SK-N-SH treated with all-trans-retinoic acid at 6 μM for 48 hours (cell line): ENCODE measurements at regions not wholly inside any gene's neighbourhood (a gene's known extent, or its start where the extent isn't known, plus 50 kb on each side); places are given as distances from the start of the nearest gene placed in this dataset.

Experiments used
- ATAC-seq: fragments of 200-7000 bp; cut with Tn5 transposase; 3 replicates; pipeline ENCODE4 v1.9.1; 2020; ENCODE audit warnings: mild to moderate bottlenecking, moderate library complexity
- ARNTL ChIP-seq: fragments of 450-650 bp; formaldehyde crosslinking; IDR thresholded peaks from 2 replicates; pipeline ENCODE4 v1.5.0; 2020; ENCODE audit warnings: low read depth, mild to moderate bottlenecking, moderate library complexity, borderline replicate concordance
- BACH2 ChIP-seq: fragments of 250-450 bp; sonication (Bioruptor Pico); IDR thresholded peaks from 2 replicates; pipeline ENCODE4 v1.9.0; 2021; ENCODE audit warnings: mild to moderate bottlenecking, borderline replicate concordance
- CSDC2 ChIP-seq: fragments of 250-450 bp; sonication (Bioruptor Pico); IDR thresholded peaks from 2 replicates; pipeline ENCODE4 v1.5.0; 2020; ENCODE audit warnings: mild to moderate bottlenecking, moderate library complexity
- ESRRG ChIP-seq: fragments of 250-450 bp; sonication (Bioruptor Pico); IDR thresholded peaks from 2 replicates; pipeline ENCODE4 v1.6.1; 2021; ENCODE audit warnings: mild to moderate bottlenecking
- ISL1 ChIP-seq: fragments of 250-450 bp; sonication (Bioruptor Pico); IDR thresholded peaks from 2 replicates; pipeline ENCODE4 v2.1.2; 2022; ENCODE audit warnings: mild to moderate bottlenecking, moderate library complexity
- OSR1 ChIP-seq: fragments of 250-450 bp; sonication (Bioruptor Pico); IDR thresholded peaks from 2 replicates; pipeline ENCODE4 v1.8.0; 2022; ENCODE audit warnings: moderate library complexity, mild to moderate bottlenecking, inconsistent platforms
- PATZ1 ChIP-seq: fragments of 250-450 bp; sonication (Bioruptor Pico); IDR thresholded peaks from 2 replicates; pipeline ENCODE4 v1.8.0; 2020; ENCODE audit warnings: mild to moderate bottlenecking, moderate library complexity, borderline replicate concordance
- POU6F1 ChIP-seq: fragments of 250-450 bp; sonication (Bioruptor Pico); IDR thresholded peaks from 2 replicates; pipeline ENCODE4 v1.8.0; 2021; ENCODE audit warnings: low read depth, mild to moderate bottlenecking, moderate library complexity, borderline replicate concordance
- RARB ChIP-seq: fragments of 250-450 bp; sonication (Bioruptor Pico); IDR thresholded peaks from 2 replicates; pipeline ENCODE4 v1.8.0; 2021; ENCODE audit warnings: mild to moderate bottlenecking, moderate library complexity
- SNAI2 ChIP-seq: fragments of 250-450 bp; sonication (Bioruptor Pico); IDR thresholded peaks from 2 replicates; pipeline ENCODE4 v1.5.0; 2020; ENCODE audit warnings: mild to moderate bottlenecking, moderate library complexity
- TCF4 ChIP-seq: fragments of 250-450 bp; sonication (Bioruptor Pico); IDR thresholded peaks from 2 replicates; pipeline ENCODE4 v1.8.0; 2021; ENCODE audit warnings: mild to moderate bottlenecking, moderate library complexity, borderline replicate concordance
- TOX ChIP-seq: fragments of 250-450 bp; sonication (Bioruptor Pico); IDR thresholded peaks from 2 replicates; pipeline ENCODE4 v1.8.0; 2021; ENCODE audit warnings: mild to moderate bottlenecking, moderate library complexity, borderline replicate concordance
- ZFP3 ChIP-seq: fragments of 250-450 bp; sonication (Bioruptor Pico); IDR thresholded peaks from 2 replicates; pipeline ENCODE4 v1.5.0; 2020; ENCODE audit warnings: mild to moderate bottlenecking, moderate library complexity
- ZNF565 ChIP-seq: fragments of 450-650 bp; formaldehyde crosslinking; conservative IDR thresholded peaks from 2 replicates; pipeline ENCODE4 v1.5.0; 2020; ENCODE audit warnings: low read depth, mild to moderate bottlenecking, moderate library complexity
- ZNF70 ChIP-seq: fragments of 450-650 bp; formaldehyde crosslinking; IDR thresholded peaks from 2 replicates; pipeline ENCODE4 v1.5.0; 2020; ENCODE audit warnings: mild to moderate bottlenecking, moderate library complexity
- ZNF8 ChIP-seq: fragments of 450-650 bp; formaldehyde crosslinking; IDR thresholded peaks from 2 replicates; pipeline ENCODE4 v1.5.0; 2020; ENCODE audit warnings: mild to moderate bottlenecking, moderate library complexity
- TF ChIP-seq, protein P1 (sequence below): fragments of 250-450 bp; sonication (Bioruptor Pico); IDR thresholded peaks from 2 replicates; pipeline ENCODE4 v1.5.0; 2020; ENCODE audit warnings: mild to moderate bottlenecking, moderate library complexity
- TF ChIP-seq, protein P2 (sequence below): fragments of 250-450 bp; sonication (Bioruptor Pico); IDR thresholded peaks from 2 replicates; pipeline ENCODE4 v1.5.1; 2021; ENCODE audit warnings: mild to moderate bottlenecking, moderate library complexity

- ATAC-seq: no peak
- TF ChIP-seq ZNF8 (CRISPR knock-in tag): no peak
- no peak for TF ChIP-seq SNAI2 (CRISPR knock-in tag)
- no peak for TF ChIP-seq ZNF565 (CRISPR knock-in tag)
- TF ChIP-seq PATZ1 (CRISPR knock-in tag): no peak
- TF ChIP-seq POU6F1 (CRISPR knock-in tag): no peak
- TF ChIP-seq RARB (CRISPR knock-in tag): no peak
- TF ChIP-seq ZFP3 (CRISPR knock-in tag): no peak
- TF ChIP-seq OSR1: no peak
- no peak for TF ChIP-seq ISL1 (CRISPR knock-in tag)
Observed at GRCh38 chr13:82275644-82276043, 1606.6 kb downstream of the SLITRK1 start.

DNA sequence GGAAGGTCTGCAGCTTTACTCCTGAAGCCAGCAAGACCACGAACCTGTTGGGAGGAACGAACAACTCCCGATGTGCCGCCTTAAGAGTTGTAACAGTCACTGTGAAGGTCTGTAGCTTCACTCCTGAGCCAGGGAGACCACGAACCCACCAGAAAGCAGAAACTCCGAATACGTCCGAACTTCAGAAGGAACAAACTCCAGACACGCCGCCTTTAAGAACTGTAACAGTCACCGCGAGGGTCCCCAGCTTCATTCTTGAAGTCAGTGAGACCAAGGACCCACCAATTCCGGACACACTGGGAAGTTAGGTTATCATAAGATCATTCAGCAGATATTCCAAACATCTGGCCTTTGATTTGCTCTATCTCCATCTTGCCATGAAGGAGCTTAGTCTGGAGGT lies 1623.0 kb downstream of the SLITRK1 start:
- no peak for TF ChIP-seq ZNF565 (CRISPR knock-in tag)
- TF ChIP-seq POU6F1 (CRISPR knock-in tag): no peak
- TF ChIP-seq, protein P1, sequence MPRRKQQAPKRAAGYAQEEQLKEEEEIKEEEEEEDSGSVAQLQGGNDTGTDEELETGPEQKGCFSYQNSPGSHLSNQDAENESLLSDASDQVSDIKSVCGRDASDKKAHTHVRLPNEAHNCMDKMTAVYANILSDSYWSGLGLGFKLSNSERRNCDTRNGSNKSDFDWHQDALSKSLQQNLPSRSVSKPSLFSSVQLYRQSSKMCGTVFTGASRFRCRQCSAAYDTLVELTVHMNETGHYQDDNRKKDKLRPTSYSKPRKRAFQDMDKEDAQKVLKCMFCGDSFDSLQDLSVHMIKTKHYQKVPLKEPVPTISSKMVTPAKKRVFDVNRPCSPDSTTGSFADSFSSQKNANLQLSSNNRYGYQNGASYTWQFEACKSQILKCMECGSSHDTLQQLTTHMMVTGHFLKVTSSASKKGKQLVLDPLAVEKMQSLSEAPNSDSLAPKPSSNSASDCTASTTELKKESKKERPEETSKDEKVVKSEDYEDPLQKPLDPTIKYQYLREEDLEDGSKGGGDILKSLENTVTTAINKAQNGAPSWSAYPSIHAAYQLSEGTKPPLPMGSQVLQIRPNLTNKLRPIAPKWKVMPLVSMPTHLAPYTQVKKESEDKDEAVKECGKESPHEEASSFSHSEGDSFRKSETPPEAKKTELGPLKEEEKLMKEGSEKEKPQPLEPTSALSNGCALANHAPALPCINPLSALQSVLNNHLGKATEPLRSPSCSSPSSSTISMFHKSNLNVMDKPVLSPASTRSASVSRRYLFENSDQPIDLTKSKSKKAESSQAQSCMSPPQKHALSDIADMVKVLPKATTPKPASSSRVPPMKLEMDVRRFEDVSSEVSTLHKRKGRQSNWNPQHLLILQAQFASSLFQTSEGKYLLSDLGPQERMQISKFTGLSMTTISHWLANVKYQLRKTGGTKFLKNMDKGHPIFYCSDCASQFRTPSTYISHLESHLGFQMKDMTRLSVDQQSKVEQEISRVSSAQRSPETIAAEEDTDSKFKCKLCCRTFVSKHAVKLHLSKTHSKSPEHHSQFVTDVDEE: no peak
- TF ChIP-seq TCF4 (CRISPR knock-in tag): no peak
- TF ChIP-seq ZNF8 (CRISPR knock-in tag): no peak
- TF ChIP-seq CSDC2 (CRISPR knock-in tag): no peak
- no peak for TF ChIP-seq SNAI2 (CRISPR knock-in tag)
- no peak for TF ChIP-seq ESRRG
- no peak for TF ChIP-seq ARNTL (CRISPR knock-in tag)
- TF ChIP-seq BACH2 (CRISPR knock-in tag): no peak
- TF ChIP-seq TOX (CRISPR knock-in tag): no peak
- no peak for ATAC-seq

DNA sequence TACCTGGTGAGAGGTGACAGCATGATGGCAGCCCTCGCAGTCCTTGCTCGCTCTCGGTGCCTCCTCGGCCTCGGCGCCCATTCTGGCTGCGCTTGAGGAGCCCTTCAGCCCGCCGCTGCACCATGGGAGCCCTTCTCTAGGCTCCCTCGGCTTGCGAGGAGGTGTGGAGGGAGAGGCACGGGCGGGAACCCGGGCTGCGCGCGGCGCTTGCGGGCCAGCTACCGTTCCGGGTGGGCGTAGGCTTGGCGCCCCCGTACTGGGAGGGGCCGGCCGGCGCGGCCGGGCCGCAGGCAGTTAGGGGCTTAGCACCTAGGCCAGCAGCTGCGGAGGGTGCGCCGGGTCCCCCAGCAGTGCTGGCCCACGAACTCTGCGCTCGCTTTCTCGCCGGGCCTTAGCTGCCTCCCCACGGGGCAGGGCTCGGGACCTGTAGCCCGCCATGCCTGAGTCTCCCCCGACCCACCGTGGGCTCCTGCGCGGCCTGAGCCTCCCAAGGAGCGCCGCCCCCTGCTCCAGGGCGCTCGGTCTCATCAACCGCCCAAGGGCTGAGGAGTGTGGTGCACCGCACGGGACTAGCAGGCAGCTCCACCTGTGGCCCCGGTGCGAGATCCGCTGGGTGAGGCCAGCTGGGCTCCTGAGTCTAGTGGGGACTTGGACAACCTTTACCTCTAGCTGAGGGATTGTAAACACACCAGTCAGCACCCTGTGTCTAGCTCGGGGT lies 1624.3 kb downstream of the SLITRK1 start:
- no peak for ATAC-seq
- no peak for TF ChIP-seq ZNF70
- no peak for TF ChIP-seq RARB (CRISPR knock-in tag)
- TF ChIP-seq POU6F1 (CRISPR knock-in tag): no peak
- TF ChIP-seq, protein P2, sequence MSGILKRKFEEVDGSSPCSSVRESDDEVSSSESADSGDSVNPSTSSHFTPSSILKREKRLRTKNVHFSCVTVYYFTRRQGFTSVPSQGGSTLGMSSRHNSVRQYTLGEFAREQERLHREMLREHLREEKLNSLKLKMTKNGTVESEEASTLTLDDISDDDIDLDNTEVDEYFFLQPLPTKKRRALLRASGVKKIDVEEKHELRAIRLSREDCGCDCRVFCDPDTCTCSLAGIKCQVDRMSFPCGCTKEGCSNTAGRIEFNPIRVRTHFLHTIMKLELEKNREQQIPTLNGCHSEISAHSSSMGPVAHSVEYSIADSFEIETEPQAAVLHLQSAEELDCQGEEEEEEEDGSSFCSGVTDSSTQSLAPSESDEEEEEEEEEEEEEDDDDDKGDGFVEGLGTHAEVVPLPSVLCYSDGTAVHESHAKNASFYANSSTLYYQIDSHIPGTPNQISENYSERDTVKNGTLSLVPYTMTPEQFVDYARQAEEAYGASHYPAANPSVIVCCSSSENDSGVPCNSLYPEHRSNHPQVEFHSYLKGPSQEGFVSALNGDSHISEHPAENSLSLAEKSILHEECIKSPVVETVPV: no peak
- TF ChIP-seq PATZ1 (CRISPR knock-in tag): no peak
- TF ChIP-seq, all 23 proteins: peak for 0
